KMS-11 (cell line): ENCODE measurements at regions not wholly inside any gene's neighbourhood (a gene's known extent, or its start where the extent isn't known, plus 50 kb on each side); places are given as distances from the start of the nearest gene placed in this dataset.

Experiments used
- H2AFZ ChIP-seq: fragments of 200-600 bp; sonication (generic); 2 replicates; pipeline ENCODE4 v1.6.1; 2016; ENCODE audit warnings: antibody characterized with exemption, mixed run types, low read depth
- H3K27ac ChIP-seq: fragments of 200-600 bp; sonication (generic); 2 replicates; pipeline ENCODE4 v1.6.1; 2016; ENCODE audit warnings: mild to moderate bottlenecking, mixed run types
- H3K27me3 ChIP-seq: fragments of 200-600 bp; sonication (generic); 2 replicates; pipeline ENCODE4 v1.6.1; 2017; ENCODE audit warnings: mild to moderate bottlenecking, low read depth, mixed run types, moderate library complexity; ENCODE audit not compliant: insufficient read depth
- H3K36me3 ChIP-seq: fragments of 200-600 bp; sonication (generic); 2 replicates; pipeline ENCODE4 v1.6.1; 2017; ENCODE audit warnings: mild to moderate bottlenecking, mixed run types; ENCODE audit not compliant: insufficient read depth
- H3K4me1 ChIP-seq: fragments of 200-600 bp; sonication (generic); 2 replicates; pipeline ENCODE4 v1.6.1; 2016; ENCODE audit warnings: mild to moderate bottlenecking, low read depth, mixed run types; ENCODE audit not compliant: poor library complexity, severe bottlenecking
- H3K4me2 ChIP-seq: fragments of 200-600 bp; sonication (generic); 2 replicates; pipeline ENCODE4 v1.7.0; 2016; ENCODE audit warnings: mild to moderate bottlenecking, mixed run types
- H3K4me3 ChIP-seq: fragments of 200-600 bp; sonication (generic); IDR thresholded peaks from 2 replicates; pipeline ENCODE4 v1.6.1; 2017; ENCODE audit warnings: low read depth, low read length, mixed read lengths; ENCODE audit not compliant: insufficient read depth
- H3K79me2 ChIP-seq: fragments of 200-600 bp; sonication (generic); 2 replicates; pipeline ENCODE4 v1.6.1; 2016; ENCODE audit warnings: low read depth, mixed run types; ENCODE audit not compliant: insufficient read depth
- H3K9ac ChIP-seq: fragments of 200-600 bp; sonication (generic); 2 replicates; pipeline ENCODE4 v1.6.1; 2016; ENCODE audit warnings: mild to moderate bottlenecking, mixed run types
- H4K20me1 ChIP-seq: fragments of 200-600 bp; sonication (generic); 2 replicates; pipeline ENCODE4 v1.6.1; 2016; ENCODE audit warnings: mild to moderate bottlenecking, mixed run types; ENCODE audit not compliant: insufficient read depth
- CTCF ChIP-seq: fragments of 200-600 bp; sonication (generic); conservative IDR thresholded peaks from 2 replicates; pipeline ENCODE4 v1.6.1; 2017; ENCODE audit warnings: low read depth, mild to moderate bottlenecking, antibody characterized with exemption, low read length, moderate library complexity, mixed read lengths

GRCh38 chr5:155259648-155260047, 246.1 kb downstream of the KIF4B start:
- no peak overlapping the region for H3K4me3 ChIP-seq
- no peak overlapping the region for H3K27ac ChIP-seq
- H3K27me3 ChIP-seq, result no peaks in the 10 kb centered on the region
- H3K79me2 ChIP-seq, result no peaks in the 10 kb centered on the region
- TF ChIP-seq CTCF, result no peak
- H3K4me2 ChIP-seq, result no peak overlapping the region
- H3K9ac ChIP-seq, result no peak overlapping the region
- H2AFZ ChIP-seq, result no peak overlapping the region
- no peaks in the 10 kb centered on the region for H4K20me1 ChIP-seq
- no peaks in the 10 kb centered on the region for H3K36me3 ChIP-seq
- peaks cover 4% of the 10 kb centered on the region for H3K4me1 ChIP-seq

GRCh38 chr5:155260798-155261197, 247.2 kb downstream of the KIF4B start:
- Histone ChIP-seq H3K4me2 (no peak overlapping the region), H4K20me1 (no peaks in the 10 kb centered on the region), H3K36me3 (no peaks in the 10 kb centered on the region), H3K9ac (no peak overlapping the region), H2AFZ (no peak overlapping the region), H3K27me3 (no peaks in the 10 kb centered on the region), H3K79me2 (no peaks in the 10 kb centered on the region), H3K4me3 (no peak overlapping the region), H3K27ac (no peak overlapping the region), H3K4me1 (peaks cover 4% of the 10 kb centered on the region)
- peak; percentile 54 for TF ChIP-seq CTCF

GRCh38 chr5:155263381-155263780, 249.8 kb downstream of the KIF4B start:
- Histone ChIP-seq H3K27me3 (no peaks in the 10 kb centered on the region), H3K36me3 (no peaks in the 10 kb centered on the region), H3K4me3 (no peak overlapping the region), H3K4me1 (peaks cover 4% of the 10 kb centered on the region), H3K27ac (no peak overlapping the region), H2AFZ (no peak overlapping the region), H3K9ac (no peak overlapping the region), H3K79me2 (no peaks in the 10 kb centered on the region), H4K20me1 (no peaks in the 10 kb centered on the region), H3K4me2 (no peak overlapping the region)
- TF ChIP-seq CTCF, result no peak

- no peaks in the 10 kb centered on the region for H3K36me3 ChIP-seq
- no peak overlapping the region for H3K4me3 ChIP-seq
- H3K79me2 ChIP-seq, result no peaks in the 10 kb centered on the region
- no peak overlapping the region for H3K27ac ChIP-seq
- peaks cover 4% of the 10 kb centered on the region for H3K4me1 ChIP-seq
- H3K4me2 ChIP-seq, result no peak overlapping the region
- H3K27me3 ChIP-seq, result no peaks in the 10 kb centered on the region
- no peaks in the 10 kb centered on the region for H4K20me1 ChIP-seq
- no peak overlapping the region for H3K9ac ChIP-seq
- no peak for TF ChIP-seq CTCF
- H2AFZ ChIP-seq, result no peak overlapping the region
Measured at GRCh38 chr5:155264809-155265208, 251.3 kb downstream of the KIF4B start.
